ENCODE measurements at regions not wholly inside any gene's neighbourhood (a gene's known extent, or its start where the extent isn't known, plus 50 kb on each side); places are given as distances from the start of the nearest gene placed in this dataset.

GRCh38 chr2:145503511-145503910, 983.6 kb upstream of the ZEB2 start:
- DNase-seq = no peak

GRCh38 chr2:145501920-145502319, 982.0 kb upstream of the ZEB2 start:
- no peak for DNase-seq

GRCh38 chr2:145495590-145495989, 975.7 kb upstream of the ZEB2 start:
- DNase-seq = peak; percentile 24

GRCh38 chr2:145494441-145494840, 974.5 kb upstream of the ZEB2 start:
- DNase-seq = no peak

GRCh38 chr2:145488571-145488970, 968.7 kb upstream of the ZEB2 start:
- DNase-seq = no peak

GRCh38 chr2:145484448-145485097, 964.7 kb upstream of the ZEB2 start:
- DNase-seq = no peak

- DNase-seq = no peak
Measured at GRCh38 chr2:145483854-145484253, 963.9 kb upstream of the ZEB2 start.

GRCh38 chr2:145481334-145481922, 961.5 kb upstream of the ZEB2 start:
- DNase-seq = no peak

- no peak for DNase-seq
Measured at GRCh38 chr2:145464866-145465265, 944.9 kb upstream of the ZEB2 start.

GRCh38 chr2:145460112-145460511, 940.2 kb upstream of the ZEB2 start:
- DNase-seq = peak; percentile 58

GRCh38 chr2:145431181-145431951, 911.4 kb upstream of the ZEB2 start:
- peak; percentile 100 for DNase-seq

- DNase-seq = no peak
Measured at GRCh38 chr2:145423809-145424208, 903.9 kb upstream of the ZEB2 start.

- DNase-seq = no peak
Measured at GRCh38 chr2:145422576-145422975, 902.7 kb upstream of the ZEB2 start.

- DNase-seq = no peak
Measured at GRCh38 chr2:145421841-145422240, 901.9 kb upstream of the ZEB2 start.

- no peak for DNase-seq
Measured at GRCh38 chr2:145416640-145417039, 896.7 kb upstream of the ZEB2 start.

- no peak for DNase-seq
Measured at GRCh38 chr2:145415151-145415550, 895.2 kb upstream of the ZEB2 start.

- peak; percentile 20 for DNase-seq
Measured at GRCh38 chr2:145413261-145414030, 893.5 kb upstream of the ZEB2 start.

GRCh38 chr2:145412155-145412554, 892.2 kb upstream of the ZEB2 start:
- DNase-seq = no peak

- DNase-seq = no peak
Measured at GRCh38 chr2:145411493-145411892, 891.6 kb upstream of the ZEB2 start.

GRCh38 chr2:145410086-145410485, 890.2 kb upstream of the ZEB2 start:
- DNase-seq = no peak

GRCh38 chr2:145408980-145409379, 889.1 kb upstream of the ZEB2 start:
- no peak for DNase-seq

- DNase-seq = peak; percentile 42
Measured at GRCh38 chr2:145404690-145405089, 884.8 kb upstream of the ZEB2 start.

- no peak for DNase-seq
Measured at GRCh38 chr2:145402706-145403277, 882.9 kb upstream of the ZEB2 start.

Data from NCI-H2171 treated with DMSO at 0.1 percent for 48 hours (cell line).